ENCODE measurements at regions not wholly inside any gene's neighbourhood (a gene's known extent, or its start where the extent isn't known, plus 50 kb on each side); places are given as distances from the start of the nearest gene placed in this dataset.

- FAIRE-seq (no peak), ATAC-seq (no peak), DNase-seq (ENCODE audit: low read depth, low spot score) (no peak)
- H3K9me3 ChIP-seq (replicated peaks; ENCODE audit: control insufficient read depth, insufficient read depth, low read length) = no peaks in the 10 kb centered on the region
- ChIA-PET POLR2A (no interaction called here), RAD21 (ENCODE audit: unreplicated experiment) (no interaction called here), SMC1A (ENCODE audit: uncharacterized antibody, unreplicated experiment) (no interaction called here), CTCF (no interaction called here)
- no peak overlapping the region for H3K9ac ChIP-seq (ENCODE audit: control insufficient read depth, insufficient read depth, low read length)
- no peaks in the 10 kb centered on the region for H3K4me1 ChIP-seq (ENCODE audit: control insufficient read depth, insufficient read depth, low read length)
- no peak overlapping the region for H3K27ac ChIP-seq (ENCODE audit: control insufficient read depth, insufficient read depth)
- no peak overlapping the region for H3K4me3 ChIP-seq
- WGBS (ENCODE audit: insufficient coverage, insufficient replicate concordance, low lambda C conversion rate, missing lambda C conversion rate) = 12% methylated on average over 5 of the region's 5 CpGs
- H2AFZ ChIP-seq (ENCODE audit: control insufficient read depth, low read depth, low read length) = no peak overlapping the region
- intact Hi-C loops (cut with micrococcal nuclease; ENCODE audit: unreplicated experiment) (no loop called here), in situ Hi-C loops (cut with MboI) (no loop called here)
- H3K27me3 ChIP-seq (replicated peaks in 1 of 2; ENCODE audit: control insufficient read depth in 2 of 2, insufficient read depth in 2 of 2, low read length in 1 of 2) = no peaks in the 10 kb centered on the region
- no TSS peak for BruUV-seq (replicated peaks)
- no peaks in the 10 kb centered on the region for H3K36me3 ChIP-seq (ENCODE audit: control insufficient read depth in 2 of 2, insufficient read depth in 2 of 2, low read length in 1 of 2)
- H4K20me1 ChIP-seq (ENCODE audit: control insufficient read depth, insufficient read depth) = no peaks in the 10 kb centered on the region
- H3K4me2 ChIP-seq (ENCODE audit: control insufficient read depth, insufficient read depth) = no peak overlapping the region
- TF ChIP-seq IRF5 (IDR thresholded peaks at IDR 0.05; ENCODE audit: borderline replicate concordance) (no peak), PRDM15 (CRISPR knock-in tag; IDR thresholded peaks at IDR 0.05) (no peak), RAD51 (IDR thresholded peaks at IDR 0.05) (no peak), ESRRA (IDR thresholded peaks at IDR 0.05; ENCODE audit: low read length) (no peak), CBX5 (IDR thresholded peaks at IDR 0.05; ENCODE audit: low read depth) (no peak), SRF (IDR thresholded peaks at IDR 0.05; ENCODE audit: low read depth in 2 of 2, low read length in 2 of 2) (no peak), KDM1A (IDR thresholded peaks at IDR 0.05; ENCODE audit: borderline replicate concordance) (no peak), RCOR1 (conservative IDR thresholded peaks at IDR 0.05; ENCODE audit: low read depth, low read length) (no peak)
- H3K79me2 ChIP-seq (ENCODE audit: control insufficient read depth, insufficient read depth, low read length) = no peaks in the 10 kb centered on the region
Measured at GRCh38 chr1:164333387-164333786, 225.6 kb upstream of the PBX1 start.
